ENCODE measurements at regions not wholly inside any gene's neighbourhood (a gene's known extent, or its start where the extent isn't known, plus 50 kb on each side); places are given as distances from the start of the nearest gene placed in this dataset.

DNA sequence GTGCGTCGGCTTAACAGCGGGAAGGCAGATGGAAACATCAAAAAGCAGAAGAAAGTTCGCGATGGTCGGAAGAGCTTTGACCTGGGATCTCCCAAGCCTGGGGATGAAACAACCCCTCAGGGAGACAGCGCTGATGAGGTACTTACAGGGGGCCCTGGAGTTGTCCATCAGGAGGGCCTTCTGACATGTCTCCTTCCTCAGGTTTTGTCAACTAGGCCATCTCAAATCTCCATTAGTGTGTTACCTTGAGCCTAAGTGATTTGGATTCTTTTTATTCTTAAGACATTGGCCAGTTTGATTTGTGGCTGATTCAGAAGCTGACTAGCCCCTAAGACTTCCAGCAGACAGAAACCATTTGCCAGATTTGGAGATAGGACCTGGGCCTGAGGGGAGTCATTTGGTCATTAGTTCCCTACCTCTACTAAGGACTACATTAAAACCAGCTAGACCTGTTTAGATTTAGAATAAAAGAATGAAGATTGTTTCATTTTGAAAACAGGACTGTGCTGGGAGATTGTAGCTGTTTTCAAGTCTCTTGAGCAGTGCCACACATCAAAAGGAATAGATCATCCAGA, 97.6 kb upstream of the UMPS start:
- TF ChIP-seq CTCF (IDR thresholded peaks at IDR 0.05; ENCODE audit: low read depth, low read length, poor library complexity, severe bottlenecking) (no peak), EZH2phosphoT487 (IDR thresholded peaks at IDR 0.05; ENCODE audit: borderline replicate concordance, low read length) (no peak)

All from DOHH2 (cell line).